SJSA1 (cell line): ENCODE measurements at regions not wholly inside any gene's neighbourhood (a gene's known extent, or its start where the extent isn't known, plus 50 kb on each side); places are given as distances from the start of the nearest gene placed in this dataset.
"Not testable (repeated sequence)": the region's sequence is repeated elsewhere in the genome, so short reads cannot be mapped to it uniquely, and the experiment has no call there.

ENCODE experiments used
- DNase-seq, 2 experiments: peaks; one replicate each; pipeline ENCODE4 v3.0.0-alpha.2; 2015 to 2020; ENCODE audit warnings: low spot score in 2 of 2, low read depth in 1 of 2
- H3K27ac ChIP-seq: fragments of 250-450 bp; sonication (Bioruptor Pico); 2 replicates; pipeline ENCODE4 v1.5.1; 2020; ENCODE audit warnings: mild to moderate bottlenecking, moderate library complexity
- H3K27me3 ChIP-seq: fragments of 250-450 bp; sonication (Bioruptor Pico); replicated peaks from 2 replicates; pipeline ENCODE4 v1.5.1; 2020; ENCODE audit warnings: mild to moderate bottlenecking, moderate library complexity
- H3K36me3 ChIP-seq: fragments of 250-450 bp; sonication (Bioruptor Pico); 2 replicates; pipeline ENCODE4 v1.5.1; 2020; ENCODE audit warnings: mild to moderate bottlenecking
- H3K4me1 ChIP-seq: fragments of 250-450 bp; sonication (Bioruptor Pico); replicated peaks from 2 replicates; pipeline ENCODE4 v1.6.1; 2021; ENCODE audit warnings: mild to moderate bottlenecking
- H3K4me3 ChIP-seq: fragments of 250-450 bp; sonication (Bioruptor Pico); 2 replicates; pipeline ENCODE4 v1.5.1; 2020; ENCODE audit warnings: mild to moderate bottlenecking
- H3K9me3 ChIP-seq: fragments of 250-450 bp; sonication (Bioruptor Pico); replicated peaks from 2 replicates; pipeline ENCODE4 v1.5.1; 2020; ENCODE audit warnings: mild to moderate bottlenecking

DNA sequence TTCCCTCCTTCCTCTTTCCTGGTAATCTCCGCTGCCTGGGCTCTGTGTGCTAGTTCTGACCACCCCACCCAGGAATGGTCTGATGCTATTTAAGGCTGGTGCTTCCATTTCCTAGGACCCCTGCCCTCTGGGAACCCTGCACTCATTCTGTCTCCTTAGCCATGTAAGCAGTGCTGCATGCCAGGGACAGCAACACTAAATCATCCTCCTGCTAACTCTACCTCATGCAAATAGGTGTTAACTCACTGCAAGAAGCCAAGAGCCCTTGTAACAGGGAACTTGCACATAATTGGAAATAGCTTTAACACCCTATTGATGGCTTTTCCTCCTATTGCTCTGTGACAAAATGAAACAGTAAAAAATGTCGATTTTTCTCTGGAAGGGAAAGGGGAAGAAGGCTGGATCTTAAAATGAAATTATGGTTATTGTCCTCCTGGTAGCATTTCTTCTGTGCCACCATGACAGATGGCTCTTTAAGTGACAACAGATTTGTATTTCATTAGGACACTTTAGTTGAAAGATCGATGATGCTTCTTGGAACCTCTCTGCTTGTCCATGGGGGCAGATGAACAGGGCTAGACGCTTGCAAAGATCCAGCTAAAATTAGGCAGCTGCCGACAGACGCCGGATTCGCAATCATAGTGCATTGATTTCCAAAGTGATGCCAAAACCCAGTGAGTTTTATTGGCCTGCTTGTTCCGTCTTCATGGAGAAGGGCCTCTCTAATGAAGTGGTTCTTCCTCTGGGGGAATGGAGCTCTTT is 551.7 kb downstream of the MATN1 start:
- H3K4me1 ChIP-seq, result no peaks in the 10 kb centered on the region

DNA sequence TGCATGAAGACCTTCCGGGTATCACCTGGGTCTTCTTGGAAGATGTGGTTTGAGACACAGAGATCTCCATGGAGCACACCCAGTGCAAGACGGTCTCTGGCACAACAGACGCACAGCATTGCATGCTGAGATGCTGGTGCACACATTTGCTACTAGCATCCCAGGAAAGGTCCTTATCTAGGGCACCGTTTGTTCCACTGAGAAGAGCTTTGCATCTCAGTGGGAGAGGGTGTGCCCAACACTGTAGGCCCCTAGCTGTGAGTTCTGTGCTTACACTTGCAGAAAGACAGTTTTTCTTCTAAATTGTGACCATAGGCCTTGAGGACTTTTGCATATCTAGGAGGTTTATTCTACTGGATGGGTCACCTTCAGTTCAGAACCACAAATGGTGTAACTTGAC is 554.1 kb downstream of the MATN1 start:
- Histone ChIP-seq H3K9me3 (no peaks in the 10 kb centered on the region), H3K27ac (no peak overlapping the region), H3K4me1 (no peaks in the 10 kb centered on the region), H3K27me3 (peaks cover 12% of the 10 kb centered on the region), H3K4me3 (no peak overlapping the region), H3K36me3 (no peaks in the 10 kb centered on the region)
- DNase-seq, result no peak

More for the DNA sequence above, 551.7 kb downstream of the MATN1 start:
- H3K36me3 ChIP-seq, result no peaks in the 10 kb centered on the region
- H3K4me3 ChIP-seq, result no peak overlapping the region
- DNase-seq, result no peak
- no peak overlapping the region for H3K27ac ChIP-seq
- peaks cover 2% of the 10 kb centered on the region; the same call in 1 of the 2 replicates for H3K27me3 ChIP-seq
- H3K9me3 ChIP-seq, result no peaks in the 10 kb centered on the region

DNA sequence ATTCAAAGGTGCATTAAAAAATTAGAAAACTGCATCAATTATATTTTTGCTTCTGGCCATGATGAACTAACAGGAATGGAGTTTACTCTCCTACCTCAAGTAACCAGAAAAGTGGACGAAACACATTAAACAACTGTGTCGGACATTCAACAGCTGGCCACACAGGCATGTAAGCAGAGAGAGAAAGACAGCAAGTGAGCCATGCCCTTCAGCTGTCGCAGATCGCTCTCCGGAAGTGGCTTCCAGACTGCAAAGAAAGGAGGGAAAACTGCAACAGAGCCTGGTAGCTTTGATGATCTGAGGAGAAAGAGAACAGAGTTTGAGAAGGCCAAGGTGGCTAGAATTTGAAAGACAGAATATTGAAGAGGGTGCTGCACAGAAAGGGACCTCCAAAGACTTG is 557.2 kb downstream of the MATN1 start:
- no peak overlapping the region for H3K4me3 ChIP-seq

DNA sequence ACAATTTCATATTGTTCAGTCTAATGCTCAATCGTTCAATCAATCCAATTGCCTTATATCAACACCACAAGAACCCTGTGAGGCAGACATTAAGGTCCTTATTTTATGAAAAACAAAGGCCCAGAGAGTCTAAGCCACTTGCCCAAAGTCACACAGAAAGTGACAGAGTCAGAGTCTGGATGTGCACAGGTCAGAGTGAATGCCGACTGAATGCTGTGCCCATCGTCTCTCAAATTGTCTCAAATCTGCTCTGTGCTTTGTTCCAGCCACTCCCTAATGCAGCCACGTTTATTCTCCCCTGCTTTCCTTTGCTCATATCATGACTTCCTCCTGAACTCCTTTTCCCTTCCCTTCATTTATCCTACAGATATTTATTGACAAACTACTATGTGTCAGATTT is 558.3 kb downstream of the MATN1 start:
- Histone ChIP-seq H3K27me3 (peaks cover 14% of the 10 kb centered on the region), H3K9me3 (no peaks in the 10 kb centered on the region), H3K4me3 (no peak overlapping the region), H3K27ac (no peak overlapping the region), H3K4me1 (no peaks in the 10 kb centered on the region), H3K36me3 (no peaks in the 10 kb centered on the region)
- no peak for DNase-seq

More for the DNA sequence above, 557.2 kb downstream of the MATN1 start:
- H3K36me3 ChIP-seq, result no peaks in the 10 kb centered on the region
- no peak overlapping the region for H3K27ac ChIP-seq
- DNase-seq, result no peak
- no peaks in the 10 kb centered on the region for H3K4me1 ChIP-seq
- peaks cover 14% of the 10 kb centered on the region for H3K27me3 ChIP-seq
- H3K9me3 ChIP-seq, result no peaks in the 10 kb centered on the region

DNA sequence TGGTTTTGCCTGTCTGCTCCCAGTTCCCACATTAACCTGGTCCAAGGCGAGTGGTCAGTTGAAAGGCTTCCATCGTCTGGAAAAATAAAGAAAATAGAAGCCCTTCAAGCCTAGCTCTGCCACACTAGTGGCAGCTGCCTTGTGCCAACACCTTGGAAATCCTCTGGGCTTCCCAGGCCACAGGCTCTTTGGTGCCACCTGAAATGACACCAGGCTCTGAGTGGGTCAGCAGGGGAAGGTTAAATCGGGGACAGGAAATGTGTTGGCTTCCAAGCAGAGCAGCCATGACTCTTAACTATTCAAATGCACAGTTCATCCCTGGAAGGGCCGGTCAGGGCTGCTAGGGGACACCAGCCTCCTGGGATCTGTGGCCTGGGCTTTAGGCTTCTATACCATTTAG is 558.7 kb downstream of the MATN1 start:
- no peaks in the 10 kb centered on the region for H3K36me3 ChIP-seq
- no peak for DNase-seq
- H3K27ac ChIP-seq, result no peak overlapping the region
- H3K27me3 ChIP-seq, result peaks cover 14% of the 10 kb centered on the region
- H3K4me1 ChIP-seq, result no peaks in the 10 kb centered on the region
- H3K4me3 ChIP-seq, result no peak overlapping the region
- no peaks in the 10 kb centered on the region for H3K9me3 ChIP-seq

DNA sequence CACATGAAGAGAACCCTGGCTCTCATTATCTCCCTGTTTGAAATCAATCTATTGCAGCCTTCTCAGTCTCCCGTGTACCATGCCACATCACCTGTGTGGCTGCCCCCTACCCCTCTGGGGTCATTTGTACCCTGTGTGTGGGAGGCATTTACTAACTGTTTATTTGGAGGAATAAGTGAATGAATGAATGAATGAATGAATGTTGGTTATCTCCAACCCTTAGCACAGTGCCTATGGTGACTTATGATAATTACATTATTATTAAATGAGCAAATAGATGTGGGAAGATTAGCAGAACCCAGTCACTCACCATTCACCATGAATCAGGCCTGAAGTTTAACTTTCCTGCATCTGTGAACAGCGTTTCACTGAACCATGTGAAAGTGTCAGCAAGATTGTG is 560.8 kb downstream of the MATN1 start:
- Histone ChIP-seq H3K27me3 (peaks cover 12% of the 10 kb centered on the region), H3K4me3 (no peak overlapping the region), H3K9me3 (no peaks in the 10 kb centered on the region), H3K4me1 (no peaks in the 10 kb centered on the region), H3K36me3 (no peaks in the 10 kb centered on the region), H3K27ac (no peak overlapping the region)
- DNase-seq, result no peak

DNA sequence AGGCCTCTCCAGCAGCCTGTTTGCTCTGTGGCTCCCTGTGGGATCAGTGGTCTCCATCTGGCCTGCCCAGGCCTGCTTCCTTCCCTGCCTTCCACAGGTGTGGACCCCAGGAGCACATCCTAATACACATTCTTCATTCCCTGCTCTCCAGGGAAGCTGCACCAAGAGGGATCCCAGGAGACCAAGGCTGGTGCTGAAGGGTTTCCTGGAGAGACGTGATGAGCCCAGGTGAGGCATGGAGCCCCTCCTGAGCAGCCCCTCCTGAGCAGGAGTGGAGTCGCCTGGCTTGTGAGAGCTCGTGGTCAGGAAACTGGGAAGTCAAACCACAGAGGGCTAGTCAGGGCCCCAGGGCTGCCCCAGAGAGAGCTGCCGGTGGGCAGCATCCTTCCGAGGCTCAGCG is 561.4 kb downstream of the MATN1 start:
- no peak for DNase-seq
- Histone ChIP-seq H3K36me3 (no peaks in the 10 kb centered on the region), H3K9me3 (no peaks in the 10 kb centered on the region), H3K27ac (no peak overlapping the region), H3K4me3 (no peak overlapping the region), H3K4me1 (no peaks in the 10 kb centered on the region), H3K27me3 (peaks cover 12% of the 10 kb centered on the region)

DNA sequence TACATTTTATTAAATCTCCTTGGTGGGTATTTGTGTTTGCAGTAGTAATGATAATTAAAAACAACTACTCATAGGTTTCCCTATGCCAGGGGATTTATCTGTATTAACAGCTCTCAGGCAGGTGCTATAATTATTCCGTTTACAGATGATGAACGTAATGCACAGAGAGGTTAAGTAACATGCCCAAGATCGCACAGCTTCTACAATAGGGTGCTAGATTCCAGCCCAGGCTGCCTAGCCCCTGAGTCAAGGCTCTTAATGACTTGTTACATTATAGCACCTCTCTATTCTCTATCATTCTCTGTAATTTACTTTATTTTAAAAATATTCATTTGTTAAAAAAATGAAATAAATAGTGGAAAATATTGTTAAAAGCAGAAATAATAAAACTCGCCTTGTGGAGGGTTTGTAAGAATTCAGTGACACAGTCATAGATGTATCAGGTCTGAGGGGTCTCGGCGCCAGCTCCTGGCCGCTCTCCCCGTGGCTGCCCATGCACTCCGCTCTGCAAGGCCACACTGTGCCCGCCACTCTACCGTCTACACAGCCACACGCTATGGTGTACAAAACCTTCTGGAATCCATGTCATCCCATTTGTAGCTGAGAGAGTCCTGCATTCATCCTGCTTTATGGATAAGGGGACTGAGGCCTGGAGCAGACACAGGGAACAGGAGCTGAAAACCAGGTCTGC is 562.2 kb downstream of the MATN1 start:
- no peak for DNase-seq
- no peak overlapping the region for H3K27ac ChIP-seq
- H3K4me1 ChIP-seq, result no peaks in the 10 kb centered on the region

DNA sequence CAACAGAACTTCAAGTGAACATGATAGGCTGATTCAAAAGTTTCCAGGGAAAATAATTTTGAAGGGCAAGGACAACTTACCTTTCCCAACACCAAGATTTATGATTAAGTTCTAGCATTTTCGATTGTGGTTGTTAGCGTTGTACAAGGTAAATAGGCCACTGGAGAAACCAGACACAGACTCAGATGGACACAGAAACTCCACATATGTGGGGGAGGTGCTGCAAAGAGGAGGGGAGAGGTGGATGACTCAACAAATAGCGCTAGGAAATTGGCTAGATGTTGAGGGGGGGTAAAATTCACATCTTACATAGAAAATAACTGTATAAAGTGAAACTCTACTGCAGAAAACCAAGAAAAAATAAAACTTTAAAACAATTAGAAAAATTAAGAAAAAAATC is 564.4 kb downstream of the MATN1 start:
- H3K36me3 ChIP-seq, result no peaks in the 10 kb centered on the region
- no peaks in the 10 kb centered on the region for H3K4me1 ChIP-seq
- DNase-seq, result no peak
- no peak overlapping the region for H3K27ac ChIP-seq
- H3K4me3 ChIP-seq, result no peak overlapping the region
- no peaks in the 10 kb centered on the region for H3K27me3 ChIP-seq
- no peaks in the 10 kb centered on the region for H3K9me3 ChIP-seq

More for the DNA sequence above, 562.2 kb downstream of the MATN1 start:
- Histone ChIP-seq H3K9me3 (no peaks in the 10 kb centered on the region), H3K36me3 (no peaks in the 10 kb centered on the region), H3K27me3 (peaks cover 6% of the 10 kb centered on the region), H3K4me3 (no peak overlapping the region)

DNA sequence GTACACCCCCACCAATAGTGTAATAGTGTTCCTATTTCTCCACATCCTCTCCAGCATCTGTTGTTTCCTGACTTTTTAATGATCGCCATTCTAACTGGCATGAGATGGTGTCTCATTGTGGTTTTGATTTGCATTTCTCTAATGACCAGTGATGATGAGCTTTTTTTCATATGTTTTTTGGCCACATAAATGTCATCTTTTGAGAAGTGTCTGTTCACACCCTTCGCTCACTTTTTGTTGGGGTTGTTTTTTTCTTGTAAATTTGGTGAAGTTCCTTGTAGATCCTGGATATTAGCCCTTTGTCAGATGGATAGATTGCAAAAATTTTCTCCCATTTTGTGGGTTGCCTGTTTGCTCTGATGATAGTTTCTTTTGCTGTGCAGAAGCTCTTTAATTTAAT is 567.7 kb downstream of the MATN1 start:
- H3K27ac ChIP-seq, H3K4me1 ChIP-seq, H3K9me3 ChIP-seq: not testable (repeated sequence)

DNA sequence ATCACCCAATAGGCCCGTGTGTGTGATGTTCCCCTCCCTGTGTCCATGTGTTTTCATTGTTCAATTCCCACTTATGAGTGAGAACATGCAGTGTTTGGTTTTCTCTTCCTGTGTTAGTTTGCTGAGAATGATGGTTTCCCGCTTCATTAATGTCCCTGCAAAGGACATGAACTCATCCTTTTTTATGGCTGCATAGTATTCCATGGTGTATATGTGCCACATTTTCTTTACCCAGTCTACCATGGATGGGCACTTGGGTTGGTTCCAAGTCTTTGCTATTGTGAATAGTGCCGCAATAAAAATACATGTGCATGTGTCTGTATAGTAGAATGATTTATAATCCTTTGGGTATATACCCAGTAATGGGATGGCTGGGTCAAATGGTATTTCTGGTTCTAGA is 568.1 kb downstream of the MATN1 start:
- not testable (repeated sequence) for DNase-seq, H3K27ac ChIP-seq, H3K9me3 ChIP-seq, H3K27me3 ChIP-seq, H3K4me1 ChIP-seq, H3K36me3 ChIP-seq, H3K4me3 ChIP-seq

More for the DNA sequence above, 567.7 kb downstream of the MATN1 start:
- not testable (repeated sequence) for H3K36me3 ChIP-seq, H3K4me3 ChIP-seq, DNase-seq, H3K27me3 ChIP-seq

DNA sequence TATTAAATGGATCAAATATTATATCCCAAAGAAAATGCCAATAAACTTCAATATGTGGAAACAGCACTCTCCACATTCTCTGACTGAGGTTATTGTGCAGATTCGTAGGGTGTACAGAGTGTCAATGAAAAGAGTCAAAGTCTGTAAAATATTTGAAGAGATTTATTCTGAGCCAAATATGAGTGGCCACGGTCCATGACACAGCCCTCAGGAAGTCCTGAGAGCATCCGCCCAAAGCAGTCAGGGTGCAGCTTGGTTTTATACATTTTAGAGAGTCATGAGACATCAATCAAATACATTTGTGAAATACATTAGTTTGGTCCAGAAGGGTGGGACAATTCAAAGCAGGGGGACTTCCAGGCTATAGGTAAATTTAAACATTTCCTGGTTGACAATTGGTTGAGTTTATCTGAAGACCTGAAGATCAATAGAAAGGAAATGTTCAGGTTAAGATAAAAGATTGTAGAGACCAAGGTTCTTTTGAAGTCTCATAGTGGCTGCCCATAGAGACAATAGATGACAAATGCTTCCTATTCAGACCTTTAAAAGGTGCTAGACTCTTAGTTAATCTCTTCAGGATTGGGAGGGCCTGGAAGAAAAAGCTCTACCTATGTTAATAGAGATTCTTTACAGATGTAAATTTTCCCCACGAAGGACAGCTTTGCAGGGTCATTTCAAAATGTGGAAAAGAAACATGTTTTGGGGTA is 569.5 kb downstream of the MATN1 start:
- Histone ChIP-seq H3K27me3 (peaks cover 4% of the 10 kb centered on the region; the same call in 1 of the 2 replicates), H3K4me1 (no peaks in the 10 kb centered on the region), H3K4me3 (no peak overlapping the region), H3K9me3 (no peaks in the 10 kb centered on the region), H3K27ac (no peak overlapping the region), H3K36me3 (no peaks in the 10 kb centered on the region)
- no peak for DNase-seq

DNA sequence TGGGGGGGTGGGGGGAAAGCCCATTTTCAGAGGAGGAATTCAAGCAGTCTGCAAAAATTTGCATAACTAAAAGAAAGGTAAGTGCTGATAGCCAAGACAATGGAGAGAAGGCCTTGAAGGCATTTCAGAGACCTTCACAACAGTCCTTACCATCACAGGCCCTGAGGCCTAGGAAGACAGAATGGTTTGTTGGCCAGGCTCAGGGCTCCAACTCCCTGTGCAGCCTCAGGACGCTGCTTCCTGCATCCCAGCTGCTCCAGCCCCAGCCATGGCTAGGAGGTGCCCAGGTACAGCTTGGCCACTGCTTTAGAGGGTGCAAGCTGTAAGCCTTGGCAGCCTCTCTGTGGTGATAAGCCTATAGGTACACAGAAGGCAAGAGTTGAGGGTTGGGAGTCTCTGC is 571.6 kb downstream of the MATN1 start:
- Histone ChIP-seq H3K36me3 (no peaks in the 10 kb centered on the region), H3K4me3 (no peak overlapping the region), H3K27me3 (peaks cover 4% of the 10 kb centered on the region; the same call in 1 of the 2 replicates), H3K4me1 (no peaks in the 10 kb centered on the region), H3K9me3 (no peaks in the 10 kb centered on the region), H3K27ac (no peak overlapping the region)
- no peak for DNase-seq

DNA sequence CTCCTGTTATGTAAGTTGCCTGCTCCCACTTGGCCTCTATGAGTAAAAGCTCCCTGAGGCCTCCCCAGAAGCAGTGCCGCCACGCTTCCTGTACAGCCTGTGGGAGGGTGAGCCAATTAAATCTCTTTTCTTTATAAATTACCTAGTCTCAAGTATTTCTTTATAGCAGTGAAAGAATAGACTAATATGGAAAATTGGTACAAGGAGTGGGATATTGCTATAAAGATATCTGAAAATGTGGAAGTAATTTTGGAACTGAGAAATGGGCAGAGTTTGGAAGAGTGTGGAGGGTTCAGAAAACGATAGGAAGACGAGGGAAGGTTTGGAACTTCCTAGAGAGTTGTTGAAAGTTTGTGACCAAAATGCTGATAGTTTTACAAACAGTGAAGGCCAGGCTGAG is 572.3 kb downstream of the MATN1 start:
- no peak overlapping the region for H3K27ac ChIP-seq
- H3K36me3 ChIP-seq, result no peaks in the 10 kb centered on the region
- no peak for DNase-seq
- no peaks in the 10 kb centered on the region for H3K9me3 ChIP-seq
- no peaks in the 10 kb centered on the region for H3K4me1 ChIP-seq
- no peak overlapping the region for H3K4me3 ChIP-seq
- H3K27me3 ChIP-seq, result peaks cover 4% of the 10 kb centered on the region; the same call in 1 of the 2 replicates
